K562 (cell line): ENCODE measurements at regions not wholly inside any gene's neighbourhood (a gene's known extent, or its start where the extent isn't known, plus 50 kb on each side); places are given as distances from the start of the nearest gene placed in this dataset.

Source experiments
- ATAC-seq: fragments of 200-7000 bp; cut with Tn5 transposase; 3 replicates; pipeline ENCODE4 v1.9.1; 2020; ENCODE audit warnings: moderate library complexity
- BruUV-seq: library from RNA; stranded (reverse); fragments of 400-500 nt; replicated peaks from 2 replicates; lab custom pipeline; 2021; lab: Mats Ljungman, UMichigan
- CTCF ChIA-PET: fragments of 300-600 bp; formaldehyde crosslinking; extraction: SDS; loops from one replicate; lab custom pipeline; 2021; ENCODE audit warnings: low intra/inter-chr PET ratio; lab: Yijun Ruan, JAX
- POLR2A ChIA-PET: fragments of 300-600, 350-650 bp; sonication (Branson Sonifier 250); formaldehyde crosslinking; extraction: SDS; loops from one replicate; lab custom pipeline; 2021; ENCODE audit warnings: antibody characterized with exemption, inconsistent platforms; lab: Yijun Ruan, JAX
- DNase-seq, 4 experiments: peaks; one replicate each; pipeline versions ENCODE4 v3.0.0 to v3.0.0-alpha.2; 2011 to 2018; ENCODE audit warnings: low spot score in 3 of 4, mixed read lengths in 3 of 4; ENCODE audit errors: extremely low read depth in 1 of 4
- FAIRE-seq: peaks from 2 replicates; lab custom pipeline; 2011; peaks lifted over from hg19 to GRCh38; lab: Jason Lieb, UNC
- H2AFZ ChIP-seq: 2 replicates; pipeline ENCODE4 v1.6.0; 2011; ENCODE audit warnings: low read depth, low read length, control low read depth, inconsistent platforms
- H3K27ac ChIP-seq: fragments of 200-600 bp; 3 replicates; pipeline ENCODE4 v1.8.0; 2011; ENCODE audit warnings: low read depth, mild to moderate bottlenecking, control low read depth, inconsistent platforms, low read length, moderate library complexity, mixed read lengths; ENCODE audit errors: extremely low read depth
- H3K27me3 ChIP-seq, 2 experiments: fragments of 300-600 bp in 1 of 2; 2 replicates in 1 of 2; 3 replicates in 1 of 2; pipeline versions ENCODE4 v1.6.0 to v1.8.0; 2011; ENCODE audit warnings: inconsistent platforms in 2 of 2, low read length in 2 of 2, mild to moderate bottlenecking in 1 of 2, mixed read lengths in 1 of 2, moderate library complexity in 1 of 2; ENCODE audit not compliant: control insufficient read depth in 2 of 2, insufficient read depth in 2 of 2
- H3K36me3 ChIP-seq: fragments of 300-600 bp; 3 replicates; pipeline ENCODE4 v1.8.0; 2011; ENCODE audit warnings: mild to moderate bottlenecking, low read length, inconsistent platforms; ENCODE audit not compliant: control insufficient read depth, insufficient read depth
- H3K4me1 ChIP-seq, 2 experiments: fragments of 200-600 bp in 1 of 2; replicated peaks in 1 of 2; 2 replicates in 1 of 2; 3 replicates in 1 of 2; pipeline versions ENCODE4 v1.5.1 to v1.8.0; 2011; ENCODE audit warnings: inconsistent platforms in 2 of 2, low read length in 2 of 2, mild to moderate bottlenecking in 1 of 2, mixed read lengths in 1 of 2, moderate library complexity in 1 of 2; ENCODE audit not compliant: control insufficient read depth in 2 of 2, insufficient read depth in 2 of 2
- H3K4me2 ChIP-seq: 2 replicates; pipeline ENCODE4 v1.6.1; 2011; ENCODE audit warnings: low read length, control low read depth, inconsistent platforms, mixed read lengths; ENCODE audit not compliant: insufficient read depth
- H3K4me3 ChIP-seq: fragments of 200-600 bp; sonication (generic), shearing (Covaris generic); 2 replicates; pipeline ENCODE4 v1.5.1; 2016; ENCODE audit warnings: control low read depth, inconsistent platforms
- H3K79me2 ChIP-seq: fragments of 200-600 bp; 3 replicates; pipeline ENCODE4 v1.8.0; 2011; ENCODE audit warnings: low read length, inconsistent platforms; ENCODE audit not compliant: control insufficient read depth, insufficient read depth
- H3K9ac ChIP-seq, 2 experiments: 2 replicates each; pipeline versions ENCODE4 v1.6.0 to v1.6.1; 2011; ENCODE audit warnings: low read depth in 2 of 2, low read length in 2 of 2, control low read depth in 1 of 2, inconsistent platforms in 1 of 2, mild to moderate bottlenecking in 1 of 2, mixed read lengths in 1 of 2; ENCODE audit not compliant: insufficient read depth in 1 of 2
- H3K9me1 ChIP-seq: one replicate; pipeline ENCODE4 v1.6.0; 2011; ENCODE audit warnings: inconsistent platforms, mild to moderate bottlenecking, low read length, moderate library complexity; ENCODE audit not compliant: control insufficient read depth, insufficient read depth
- H3K9me3 ChIP-seq: replicated peaks from 2 replicates; pipeline ENCODE4 v1.5.1; 2011; ENCODE audit warnings: low read depth, low read length, inconsistent platforms; ENCODE audit not compliant: control insufficient read depth, insufficient read depth
- H4K20me1 ChIP-seq: replicated peaks from 2 replicates; pipeline ENCODE4 v1.6.1; 2011; ENCODE audit warnings: low read length, inconsistent platforms, mixed read lengths; ENCODE audit not compliant: control insufficient read depth, insufficient read depth
- MYNN ChIP-seq, 2 experiments: sonication (generic); formaldehyde crosslinking in 1 of 2; IDR thresholded peaks; 2 replicates each; pipeline versions ENCODE4 v1.5.0 to v1.6.1; 2016 to 2020; ENCODE audit warnings: antibody characterized with exemption in 1 of 2, missing genetic modification reagents in 1 of 2
- POLR3A ChIP-seq: IDR thresholded peaks from 2 replicates; pipeline ENCODE4 v1.6.1; 2011; ENCODE audit warnings: borderline replicate concordance, mild to moderate bottlenecking, moderate library complexity; ENCODE audit not compliant: insufficient read length, insufficient read depth; ENCODE audit errors: extremely low read depth
- PTRF ChIP-seq: fragments of 450-650 bp; IDR thresholded peaks from 2 replicates; pipeline ENCODE4 v1.6.1; 2016; ENCODE audit warnings: mild to moderate bottlenecking, missing genetic modification characterization, missing compliant biosample characterization
- TAF15 ChIP-seq: fragments of 200-400 bp; formaldehyde crosslinking; IDR thresholded peaks from 2 replicates; pipeline ENCODE4 v1.6.1; 2017; ENCODE audit warnings: mild to moderate bottlenecking, low read depth, low read length, moderate library complexity
- YY1 ChIP-seq, 3 experiments: IDR thresholded peaks; 2 replicates each; pipeline ENCODE4 v1.6.1; 2011; ENCODE audit warnings: low read length in 2 of 3, mild to moderate bottlenecking in 2 of 3, moderate library complexity in 2 of 3, borderline replicate concordance in 1 of 3, control low read depth in 1 of 3, low read depth in 1 of 3; ENCODE audit not compliant: insufficient read depth in 3 of 3, insufficient replicate concordance in 2 of 3, control insufficient read depth in 1 of 3, insufficient read length in 1 of 3; ENCODE audit errors: extremely low read depth in 1 of 3
- ZFP1 ChIP-seq: fragments of 450-650 bp; formaldehyde crosslinking; IDR thresholded peaks from 2 replicates; pipeline ENCODE4 v1.4.0; 2020; ENCODE audit warnings: mild to moderate bottlenecking, mixed read lengths
- ZKSCAN8 ChIP-seq: fragments of 200-800 bp; sonication (Bioruptor generic); IDR thresholded peaks from 2 replicates; pipeline ENCODE4 v1.6.1; 2016; ENCODE audit warnings: missing genetic modification characterization, missing compliant biosample characterization
- WGBS: fragments of 100-300 bp; shearing (Covaris generic); methylation state at CpG from one replicate; pipeline ENCODE4 v1.1.6; 2016; ENCODE audit warnings: low coverage, mixed read lengths; ENCODE audit not compliant: insufficient coverage; ENCODE audit errors: missing lambda C conversion rate; 5-methylcytosine and 5-hydroxymethylcytosine counted together
- in situ Hi-C: fragments of 300-500 bp; cut with MboI; formaldehyde crosslinking; loops from 4 replicates; pipeline ENCODE4 v1.15.0; 2018; ENCODE audit warnings: inconsistent platforms, mixed read lengths
- intact Hi-C: fragments of 100-400 bp; cut with micrococcal nuclease; formaldehyde crosslinking; loops from 2 replicates; pipeline ENCODE4 v1.14.2; 2022
- TF ChIP-seq, protein P1 (sequence below): fragments of 200-400 bp; formaldehyde crosslinking; IDR thresholded peaks from 2 replicates; pipeline ENCODE4 v1.6.1; 2017; ENCODE audit warnings: mild to moderate bottlenecking, low read depth, low read length, moderate library complexity
- TF ChIP-seq, protein P2 (sequence below): sonication (generic); formaldehyde crosslinking; IDR thresholded peaks from 2 replicates; pipeline ENCODE4 v1.8.0; 2023; ENCODE audit warnings: mild to moderate bottlenecking, missing genetic modification reagents
- TF ChIP-seq, protein P3 (sequence below): fragments of 450-650 bp; IDR thresholded peaks from 2 replicates; pipeline ENCODE4 v1.6.1; 2016; ENCODE audit warnings: missing biosample characterization, missing genetic modification characterization
- TF ChIP-seq, protein P4 (sequence below): IDR thresholded peaks from 2 replicates; pipeline ENCODE4 v1.6.1; 2011; ENCODE audit not compliant: insufficient read length; ENCODE audit errors: extremely low read depth
- TF ChIP-seq, protein P5 (sequence below), 3 experiments: IDR thresholded peaks in 2 of 3; conservative IDR thresholded peaks in 1 of 3; 2 replicates each; pipeline ENCODE4 v1.5.1; 2011 to 2012; ENCODE audit warnings: low read length in 3 of 3, mild to moderate bottlenecking in 3 of 3, control low read depth in 2 of 3, improper control_type of control experiment in 1 of 3, inconsistent platforms in 1 of 3, low read depth in 1 of 3, mixed read lengths in 1 of 3, moderate library complexity in 1 of 3; ENCODE audit not compliant: insufficient read depth in 2 of 3

DNA sequence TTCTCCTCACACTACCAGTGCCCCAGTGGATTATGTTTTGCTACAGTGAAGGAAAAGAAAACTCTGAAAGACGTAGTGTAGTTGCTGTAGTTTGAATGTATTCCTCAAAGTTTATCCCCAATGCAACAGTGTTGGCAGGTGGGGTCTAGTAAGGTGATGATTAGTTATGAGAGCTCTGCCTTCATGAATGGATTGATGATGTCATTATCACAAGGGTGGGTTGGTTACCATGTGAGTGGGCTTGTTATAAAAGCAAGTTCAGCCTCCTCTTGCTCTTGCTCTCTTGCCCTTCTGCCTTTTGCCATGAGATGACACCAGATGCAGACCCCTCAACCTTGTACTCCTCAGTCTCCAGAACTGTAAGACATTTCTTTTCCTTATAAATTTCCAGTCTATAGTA lies 244.7 kb upstream of the RSPO3 start:
- ChIA-PET CTCF (no interaction called here), POLR2A (no interaction called here)
- Histone ChIP-seq H3K9me1 (no peaks in the 10 kb centered on the region), H3K4me2 (no peak overlapping the region), H3K27ac (no peak overlapping the region), H3K27me3 (no peaks in the 10 kb centered on the region), H4K20me1 (no peaks in the 10 kb centered on the region), H3K79me2 (no peaks in the 10 kb centered on the region), H3K4me3 (no peak overlapping the region), H3K36me3 (no peaks in the 10 kb centered on the region), H2AFZ (no peak overlapping the region), H3K4me1 (no peaks in the 10 kb centered on the region), H3K9ac (no peak overlapping the region), H3K9me3 (no peaks in the 10 kb centered on the region)
- in situ Hi-C loops (no loop called here), intact Hi-C loops (no loop called here)
- TF ChIP-seq, protein P1, sequence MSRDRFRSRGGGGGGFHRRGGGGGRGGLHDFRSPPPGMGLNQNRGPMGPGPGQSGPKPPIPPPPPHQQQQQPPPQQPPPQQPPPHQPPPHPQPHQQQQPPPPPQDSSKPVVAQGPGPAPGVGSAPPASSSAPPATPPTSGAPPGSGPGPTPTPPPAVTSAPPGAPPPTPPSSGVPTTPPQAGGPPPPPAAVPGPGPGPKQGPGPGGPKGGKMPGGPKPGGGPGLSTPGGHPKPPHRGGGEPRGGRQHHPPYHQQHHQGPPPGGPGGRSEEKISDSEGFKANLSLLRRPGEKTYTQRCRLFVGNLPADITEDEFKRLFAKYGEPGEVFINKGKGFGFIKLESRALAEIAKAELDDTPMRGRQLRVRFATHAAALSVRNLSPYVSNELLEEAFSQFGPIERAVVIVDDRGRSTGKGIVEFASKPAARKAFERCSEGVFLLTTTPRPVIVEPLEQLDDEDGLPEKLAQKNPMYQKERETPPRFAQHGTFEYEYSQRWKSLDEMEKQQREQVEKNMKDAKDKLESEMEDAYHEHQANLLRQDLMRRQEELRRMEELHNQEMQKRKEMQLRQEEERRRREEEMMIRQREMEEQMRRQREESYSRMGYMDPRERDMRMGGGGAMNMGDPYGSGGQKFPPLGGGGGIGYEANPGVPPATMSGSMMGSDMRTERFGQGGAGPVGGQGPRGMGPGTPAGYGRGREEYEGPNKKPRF: no peak
- TF ChIP-seq, protein P2, sequence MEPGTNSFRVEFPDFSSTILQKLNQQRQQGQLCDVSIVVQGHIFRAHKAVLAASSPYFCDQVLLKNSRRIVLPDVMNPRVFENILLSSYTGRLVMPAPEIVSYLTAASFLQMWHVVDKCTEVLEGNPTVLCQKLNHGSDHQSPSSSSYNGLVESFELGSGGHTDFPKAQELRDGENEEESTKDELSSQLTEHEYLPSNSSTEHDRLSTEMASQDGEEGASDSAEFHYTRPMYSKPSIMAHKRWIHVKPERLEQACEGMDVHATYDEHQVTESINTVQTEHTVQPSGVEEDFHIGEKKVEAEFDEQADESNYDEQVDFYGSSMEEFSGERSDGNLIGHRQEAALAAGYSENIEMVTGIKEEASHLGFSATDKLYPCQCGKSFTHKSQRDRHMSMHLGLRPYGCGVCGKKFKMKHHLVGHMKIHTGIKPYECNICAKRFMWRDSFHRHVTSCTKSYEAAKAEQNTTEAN (CRISPR knock-in tag): no peak
- no peak for TF ChIP-seq YY1 (IDR thresholded peaks at IDR 0.05; ENCODE audit: borderline replicate concordance in 1 of 3, control insufficient read depth in 1 of 3, extremely low read depth in 1 of 3, insufficient read depth in 3 of 3, insufficient read length in 1 of 3, insufficient replicate concordance in 2 of 3, low read depth in 1 of 3, low read length in 2 of 3)
- TF ChIP-seq ZKSCAN8 (CRISPR knock-in tag): no peak
- TF ChIP-seq, protein P3, sequence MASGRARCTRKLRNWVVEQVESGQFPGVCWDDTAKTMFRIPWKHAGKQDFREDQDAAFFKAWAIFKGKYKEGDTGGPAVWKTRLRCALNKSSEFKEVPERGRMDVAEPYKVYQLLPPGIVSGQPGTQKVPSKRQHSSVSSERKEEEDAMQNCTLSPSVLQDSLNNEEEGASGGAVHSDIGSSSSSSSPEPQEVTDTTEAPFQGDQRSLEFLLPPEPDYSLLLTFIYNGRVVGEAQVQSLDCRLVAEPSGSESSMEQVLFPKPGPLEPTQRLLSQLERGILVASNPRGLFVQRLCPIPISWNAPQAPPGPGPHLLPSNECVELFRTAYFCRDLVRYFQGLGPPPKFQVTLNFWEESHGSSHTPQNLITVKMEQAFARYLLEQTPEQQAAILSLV (tag): no peak
- no peak for TF ChIP-seq POLR3A
- TF ChIP-seq, protein P4, sequence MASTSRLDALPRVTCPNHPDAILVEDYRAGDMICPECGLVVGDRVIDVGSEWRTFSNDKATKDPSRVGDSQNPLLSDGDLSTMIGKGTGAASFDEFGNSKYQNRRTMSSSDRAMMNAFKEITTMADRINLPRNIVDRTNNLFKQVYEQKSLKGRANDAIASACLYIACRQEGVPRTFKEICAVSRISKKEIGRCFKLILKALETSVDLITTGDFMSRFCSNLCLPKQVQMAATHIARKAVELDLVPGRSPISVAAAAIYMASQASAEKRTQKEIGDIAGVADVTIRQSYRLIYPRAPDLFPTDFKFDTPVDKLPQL: no peak
- no peak for TF ChIP-seq MYNN (IDR thresholded peaks at IDR 0.05)
- TF ChIP-seq MYNN (CRISPR knock-in tag; IDR thresholded peaks at IDR 0.05): no peak
- no peak for TF ChIP-seq PTRF (tag)
- TF ChIP-seq, protein P5, sequence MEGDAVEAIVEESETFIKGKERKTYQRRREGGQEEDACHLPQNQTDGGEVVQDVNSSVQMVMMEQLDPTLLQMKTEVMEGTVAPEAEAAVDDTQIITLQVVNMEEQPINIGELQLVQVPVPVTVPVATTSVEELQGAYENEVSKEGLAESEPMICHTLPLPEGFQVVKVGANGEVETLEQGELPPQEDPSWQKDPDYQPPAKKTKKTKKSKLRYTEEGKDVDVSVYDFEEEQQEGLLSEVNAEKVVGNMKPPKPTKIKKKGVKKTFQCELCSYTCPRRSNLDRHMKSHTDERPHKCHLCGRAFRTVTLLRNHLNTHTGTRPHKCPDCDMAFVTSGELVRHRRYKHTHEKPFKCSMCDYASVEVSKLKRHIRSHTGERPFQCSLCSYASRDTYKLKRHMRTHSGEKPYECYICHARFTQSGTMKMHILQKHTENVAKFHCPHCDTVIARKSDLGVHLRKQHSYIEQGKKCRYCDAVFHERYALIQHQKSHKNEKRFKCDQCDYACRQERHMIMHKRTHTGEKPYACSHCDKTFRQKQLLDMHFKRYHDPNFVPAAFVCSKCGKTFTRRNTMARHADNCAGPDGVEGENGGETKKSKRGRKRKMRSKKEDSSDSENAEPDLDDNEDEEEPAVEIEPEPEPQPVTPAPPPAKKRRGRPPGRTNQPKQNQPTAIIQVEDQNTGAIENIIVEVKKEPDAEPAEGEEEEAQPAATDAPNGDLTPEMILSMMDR (IDR thresholded peaks at IDR 0.05 in 2 of 3, conservative IDR thresholded peaks at IDR 0.05 in 1 of 3; ENCODE audit: insufficient read depth in 2 of 3, low read depth in 1 of 3, low read length in 3 of 3): no peak
- no peak for TF ChIP-seq TAF15
- TF ChIP-seq ZFP1: no peak
- DNase-seq (no peak), ATAC-seq (no peak), FAIRE-seq (no peak)
- 0% methylated on average over 1 of the region's 1 CpG for WGBS
- BruUV-seq: no TSS peak
